Hepatocyte (in vitro differentiated cells): ENCODE measurements at regions not wholly inside any gene's neighbourhood (a gene's known extent, or its start where the extent isn't known, plus 50 kb on each side); places are given as distances from the start of the nearest gene placed in this dataset.

Experiments
- DNase-seq: peaks from one replicate; pipeline ENCODE4 v3.0.0-alpha.2; 2016; ENCODE audit warnings: low spot score
- H2AFZ ChIP-seq: fragments of 200-600 bp; sonication (generic); 2 replicates; pipeline ENCODE4 v1.6.0; 2016; ENCODE audit warnings: antibody characterized with exemption, mild to moderate bottlenecking
- H3K27ac ChIP-seq: fragments of 200-600 bp; sonication (generic); 2 replicates; pipeline ENCODE4 v1.5.1; 2016; ENCODE audit warnings: mild to moderate bottlenecking
- H3K27me3 ChIP-seq: fragments of 200-600 bp; sonication (generic); 2 replicates; pipeline ENCODE4 v1.6.1; 2016
- H3K36me3 ChIP-seq: fragments of 200-600 bp; sonication (generic); replicated peaks from 2 replicates; pipeline ENCODE4 v1.5.1; 2016; ENCODE audit warnings: low read depth; ENCODE audit not compliant: insufficient read depth
- H3K4me1 ChIP-seq: fragments of 200-600 bp; sonication (generic); 2 replicates; pipeline ENCODE4 v1.5.1; 2016; ENCODE audit warnings: mild to moderate bottlenecking, moderate library complexity; ENCODE audit not compliant: insufficient read depth
- H3K4me2 ChIP-seq: fragments of 200-600 bp; sonication (generic); 2 replicates; pipeline ENCODE4 v1.6.0; 2016
- H3K4me3 ChIP-seq: fragments of 200-600 bp; sonication (generic); 2 replicates; pipeline ENCODE4 v1.5.1; 2016; ENCODE audit warnings: mild to moderate bottlenecking
- H3K79me2 ChIP-seq: fragments of 200-600 bp; sonication (generic); 2 replicates; pipeline ENCODE4 v1.6.0; 2017; ENCODE audit warnings: mild to moderate bottlenecking
- H3K9me2 ChIP-seq: fragments of 200-600 bp; sonication (generic); replicated peaks from 2 replicates; pipeline ENCODE4 v1.6.0; 2017; ENCODE audit warnings: mild to moderate bottlenecking; ENCODE audit not compliant: insufficient read depth
- H3K9me3 ChIP-seq: fragments of 200-600 bp; sonication (generic); 2 replicates; pipeline ENCODE4 v1.5.1; 2016; ENCODE audit warnings: low read depth, mild to moderate bottlenecking
- H4K20me1 ChIP-seq: fragments of 200-600 bp; sonication (generic); 2 replicates; pipeline ENCODE4 v1.6.0; 2016; ENCODE audit warnings: mild to moderate bottlenecking; ENCODE audit not compliant: insufficient read depth, poor library complexity, severe bottlenecking
- CTCF ChIP-seq: fragments of 200-600 bp; sonication (generic); IDR thresholded peaks from 2 replicates; pipeline ENCODE4 v1.5.1; 2016; ENCODE audit warnings: antibody characterized with exemption, mild to moderate bottlenecking; ENCODE audit not compliant: poor library complexity
- EZH2 ChIP-seq: fragments of 200-600 bp; sonication (generic); IDR thresholded peaks from 2 replicates; pipeline ENCODE4 v1.6.1; 2016; ENCODE audit warnings: antibody characterized with exemption, mild to moderate bottlenecking, borderline replicate concordance
- EZH2phosphoT487 ChIP-seq: fragments of 200-600 bp; sonication (generic); IDR thresholded peaks from one replicate; pipeline ENCODE4 v1.6.1; 2018; ENCODE audit warnings: antibody characterized with exemption, mild to moderate bottlenecking, low read depth, moderate library complexity; ENCODE audit not compliant: unreplicated experiment, severe bottlenecking
- WGBS: methylation state at CpG from one replicate; pipeline ENCODE4 v1.1.6; 2016; ENCODE audit warnings: low lambda C conversion rate; ENCODE audit errors: missing lambda C conversion rate; 5-methylcytosine and 5-hydroxymethylcytosine counted together

- Histone ChIP-seq H3K4me2 (no peak overlapping the region), H3K4me3 (no peak overlapping the region), H3K9me2 (no peaks in the 10 kb centered on the region), H3K79me2 (no peaks in the 10 kb centered on the region), H3K27me3 (peaks cover 18% of the 10 kb centered on the region), H4K20me1 (no peaks in the 10 kb centered on the region), H3K36me3 (no peaks in the 10 kb centered on the region), H3K9me3 (no peaks in the 10 kb centered on the region), H3K4me1 (no peaks in the 10 kb centered on the region), H2AFZ (no peak overlapping the region), H3K27ac (no peak overlapping the region)
- no peak for TF ChIP-seq EZH2phosphoT487
- no peak for TF ChIP-seq EZH2
- no peak for TF ChIP-seq CTCF
- WGBS = 89% methylated on average over 14 of the region's 14 CpGs
- no peak for DNase-seq
Measured at GRCh38 chr6:21522143-21522747, 71.3 kb upstream of the SOX4 start.

GRCh38 chr6:21522797-21523456 lies 70.6 kb upstream of the SOX4 start:
- TF ChIP-seq CTCF (no peak), EZH2 (no peak), EZH2phosphoT487 (no peak)
- H3K9me3 ChIP-seq = no peaks in the 10 kb centered on the region
- no peak for DNase-seq
- H3K4me2 ChIP-seq = no peak overlapping the region
- no peaks in the 10 kb centered on the region for H3K36me3 ChIP-seq
- no peaks in the 10 kb centered on the region for H3K4me1 ChIP-seq
- no peak overlapping the region for H2AFZ ChIP-seq
- H3K4me3 ChIP-seq = no peak overlapping the region
- H3K27ac ChIP-seq = no peak overlapping the region
- H3K79me2 ChIP-seq = no peaks in the 10 kb centered on the region
- no peaks in the 10 kb centered on the region for H3K9me2 ChIP-seq
- 82% methylated on average over 21 of the region's 21 CpGs for WGBS
- no peaks in the 10 kb centered on the region for H4K20me1 ChIP-seq
- peaks cover 18% of the 10 kb centered on the region for H3K27me3 ChIP-seq

GRCh38 chr6:21523652-21524051 lies 69.9 kb upstream of the SOX4 start:
- TF ChIP-seq EZH2 = no peak
- no peak for TF ChIP-seq EZH2phosphoT487
- no peak for TF ChIP-seq CTCF
- no peaks in the 10 kb centered on the region for H3K9me3 ChIP-seq
- no peak overlapping the region for H3K4me3 ChIP-seq
- H3K9me2 ChIP-seq = no peaks in the 10 kb centered on the region
- H3K4me1 ChIP-seq = no peaks in the 10 kb centered on the region
- H3K79me2 ChIP-seq = no peaks in the 10 kb centered on the region
- no peak overlapping the region for H3K4me2 ChIP-seq
- no peak overlapping the region for H3K27ac ChIP-seq
- no peaks in the 10 kb centered on the region for H4K20me1 ChIP-seq
- DNase-seq = no peak
- WGBS = 90% methylated on average over 3 of the region's 3 CpGs
- no peaks in the 10 kb centered on the region for H3K36me3 ChIP-seq
- H3K27me3 ChIP-seq = peaks cover 18% of the 10 kb centered on the region
- H2AFZ ChIP-seq = no peak overlapping the region
